GM12873 (cell line): ENCODE measurements at regions not wholly inside any gene's neighbourhood (a gene's known extent, or its start where the extent isn't known, plus 50 kb on each side); places are given as distances from the start of the nearest gene placed in this dataset.

ENCODE experiments used
- CTCF ChIP-seq: IDR thresholded peaks from 2 replicates; pipeline ENCODE4 v1.5.1; 2012; ENCODE audit warnings: low read depth, mild to moderate bottlenecking, moderate library complexity, low read length, control low read depth; ENCODE audit not compliant: insufficient read depth; ENCODE audit errors: missing control alignments

- no peak for TF ChIP-seq CTCF
Observed at GRCh38 chrX:69306063-69306404, 140.8 kb upstream of the PJA1 start.

GRCh38 chrX:69305333-69306062 is 140.2 kb upstream of the PJA1 start:
- no peak for TF ChIP-seq CTCF

GRCh38 chrX:69303231-69303630 is 138.0 kb upstream of the PJA1 start:
- no peak for TF ChIP-seq CTCF

- TF ChIP-seq CTCF: no peak
Observed at GRCh38 chrX:69299951-69300714, 134.9 kb upstream of the PJA1 start.

GRCh38 chrX:69299285-69299684 is 134.0 kb upstream of the PJA1 start:
- no peak for TF ChIP-seq CTCF

GRCh38 chrX:69298466-69299140 is 133.3 kb upstream of the PJA1 start:
- TF ChIP-seq CTCF: no peak

- TF ChIP-seq CTCF: no peak
Observed at GRCh38 chrX:69297506-69297905, 132.3 kb upstream of the PJA1 start.
